B cell (primary cell): ENCODE measurements at regions not wholly inside any gene's neighbourhood (a gene's known extent, or its start where the extent isn't known, plus 50 kb on each side); places are given as distances from the start of the nearest gene placed in this dataset.

ENCODE experiments used
- ATAC-seq: fragments of 200-7000 bp; cut with Tn5 transposase; one replicate; pipeline ENCODE4 v1.10.0; 2021; ENCODE audit warnings: low read depth, mild to moderate bottlenecking, moderate number of reproducible peaks, moderate library complexity
- CTCF ChIA-PET: fragments of 350-600 bp; sonication (Branson Sonifier 250); formaldehyde crosslinking; loops from one replicate; lab custom pipeline; 2021; ENCODE audit warnings: antibody characterized with exemption, inconsistent platforms; lab: Charles Lee
- POLR2A ChIA-PET: fragments of 350-600 bp; sonication (Branson Sonifier 250); formaldehyde crosslinking; loops from one replicate; lab custom pipeline; 2021; ENCODE audit warnings: antibody characterized with exemption; lab: Charles Lee
- DNase-seq: peaks from one replicate; pipeline ENCODE4 v3.0.0; 2013
- H2AFZ ChIP-seq: 2 replicates; pipeline ENCODE4 v1.6.1; 2012; ENCODE audit warnings: mild to moderate bottlenecking, low read depth, low read length; ENCODE audit not compliant: insufficient read depth, poor library complexity, severe bottlenecking
- H3K27ac ChIP-seq, 2 donors: 1 replicate in 1 of 2; 2 replicates in 1 of 2; pipeline ENCODE4 v1.5.1; 2012 to 2013; ENCODE audit warnings: low read length in 2 of 2, mild to moderate bottlenecking in 2 of 2, moderate library complexity in 1 of 2
- H3K27me3 ChIP-seq, 4 experiments: fragments of 200-600 bp in 1 of 4; sonication (generic) in 1 of 4; replicated peaks in 1 of 4; 1 replicate in 2 of 4; 2 replicates in 2 of 4; pipeline versions ENCODE4 v1.6.1 to v1.7.0; 2013 to 2016; ENCODE audit warnings: low read length in 3 of 4, mild to moderate bottlenecking in 2 of 4, mixed read lengths in 1 of 4, moderate library complexity in 1 of 4; ENCODE audit not compliant: insufficient read depth in 4 of 4, control insufficient read depth in 3 of 4; ENCODE audit errors: control extremely low read depth in 1 of 4
- H3K36me3 ChIP-seq, 2 experiments: replicated peaks in 1 of 2; 1 replicate in 1 of 2; 2 replicates in 1 of 2; pipeline versions ENCODE4 v1.6.1 to v1.7.1; 2013; ENCODE audit warnings: low read length in 1 of 2; ENCODE audit not compliant: insufficient read depth in 2 of 2, control insufficient read depth in 1 of 2; ENCODE audit errors: control extremely low read depth in 1 of 2, extremely low read depth in 1 of 2
- H3K4me1 ChIP-seq, 2 donors: fragments of 200-600 bp in 1 of 2; sonication (generic) in 1 of 2; 1 replicate in 1 of 2; 2 replicates in 1 of 2; pipeline versions ENCODE4 v1.5.1 to v1.6.1; 2013 to 2017; ENCODE audit warnings: low read length in 2 of 2; ENCODE audit not compliant: control insufficient read depth in 2 of 2, insufficient read depth in 2 of 2
- H3K4me2 ChIP-seq: replicated peaks from 2 replicates; pipeline ENCODE3; 2012; ENCODE audit warnings: mild to moderate bottlenecking, low read depth, low read length; ENCODE audit not compliant: poor library complexity, severe bottlenecking
- H3K4me3 ChIP-seq, 5 experiments: fragments of 200-600 bp in 1 of 5; sonication (generic) in 1 of 5; 1 replicate in 3 of 5; 2 replicates in 2 of 5; pipeline versions ENCODE4 v1.5.1 to v1.7.0; 2011 to 2016; ENCODE audit warnings: low read length in 4 of 5, mild to moderate bottlenecking in 4 of 5, low read depth in 2 of 5, control low read depth in 1 of 5, moderate library complexity in 1 of 5; ENCODE audit not compliant: insufficient read depth in 1 of 5; ENCODE audit errors: control extremely low read depth in 1 of 5, extremely low read depth in 1 of 5
- H3K79me2 ChIP-seq: fragments of 200-600 bp; sonication (generic); one replicate; pipeline ENCODE4 v1.6.0; 2016; ENCODE audit warnings: low read length; ENCODE audit not compliant: control insufficient read depth, insufficient read depth
- H3K9ac ChIP-seq: fragments of 200-600 bp; sonication (generic); 2 replicates; pipeline ENCODE4 v1.6.1; 2017; ENCODE audit warnings: mild to moderate bottlenecking, low read length, moderate library complexity
- H3K9me3 ChIP-seq, 3 donors: one replicate each; pipeline versions ENCODE4 v1.6.1 to v1.7.1; 2013; ENCODE audit warnings: low read length in 2 of 3; ENCODE audit not compliant: control insufficient read depth in 2 of 3, insufficient read depth in 1 of 3; ENCODE audit errors: control extremely low read depth in 1 of 3
- H4K20me1 ChIP-seq: 2 replicates; pipeline ENCODE4 v1.6.0; 2012; ENCODE audit warnings: mild to moderate bottlenecking, low read length; ENCODE audit not compliant: insufficient read depth, control insufficient read depth, poor library complexity, severe bottlenecking
- H3K27ac Mint-ChIP-seq: one replicate; pipeline ENCODE4 v1.8.0; 2021; ENCODE audit warnings: mixed read lengths
- H3K27me3 Mint-ChIP-seq: one replicate; pipeline ENCODE4 v1.8.0; 2021; ENCODE audit warnings: mixed read lengths
- H3K4me1 Mint-ChIP-seq: one replicate; pipeline ENCODE4 v1.8.0; 2021; ENCODE audit warnings: mixed read lengths
- H3K4me3 Mint-ChIP-seq: one replicate; pipeline ENCODE4 v1.8.0; 2021; ENCODE audit warnings: mixed read lengths
- H3K9me3 Mint-ChIP-seq: one replicate; pipeline ENCODE4 v1.8.0; 2022; ENCODE audit warnings: mixed read lengths; ENCODE audit not compliant: insufficient read depth
- EZH2 ChIP-seq: IDR thresholded peaks from 2 replicates; pipeline ENCODE4 v1.6.1; 2012; ENCODE audit warnings: borderline replicate concordance, low read depth, mild to moderate bottlenecking, moderate library complexity, low read length; ENCODE audit not compliant: insufficient read depth, poor library complexity, severe bottlenecking
- WGBS: methylation state at CpG from one replicate; pipeline ENCODE4 v1.1.5; 2013; ENCODE audit warnings: missing lambda C conversion rate; ENCODE audit not compliant: insufficient coverage; 5-methylcytosine and 5-hydroxymethylcytosine counted together
- intact Hi-C: fragments of 100-400 bp; cut with micrococcal nuclease; formaldehyde crosslinking; loops from one replicate; pipeline ENCODE4 v1.10.0; 2022
- TF ChIP-seq, protein P1 (sequence below): fragments of 200-600 bp; IDR thresholded peaks from one replicate; pipeline ENCODE4 v1.8.0; 2022; ENCODE audit warnings: antibody characterized with exemption, mild to moderate bottlenecking

DNA sequence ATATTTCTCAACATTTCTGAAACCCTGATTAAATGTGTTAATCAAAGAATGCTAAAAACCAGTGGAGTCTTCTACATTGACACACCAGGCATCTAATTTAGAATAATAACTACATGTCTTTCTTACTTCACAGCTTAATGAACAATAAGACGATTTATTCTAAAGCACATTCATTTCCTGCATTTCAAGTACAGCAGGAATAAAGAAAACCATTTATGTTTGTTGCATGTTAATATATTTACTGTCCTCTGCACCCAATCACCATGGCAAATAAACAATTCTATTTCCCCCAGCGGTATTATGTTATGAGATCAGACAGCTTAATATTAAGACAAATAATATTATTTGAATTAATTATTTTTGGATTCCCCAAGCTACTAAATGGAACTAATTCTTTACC is 1336.3 kb upstream of the CADM2 start:
- Mint-ChIP-seq H3K27me3 (no peaks in the 10 kb centered on the region), H3K9me3 (peaks cover 3% of the 10 kb centered on the region), H3K4me1 (no peaks in the 10 kb centered on the region), H3K27ac (no peak overlapping the region), H3K4me3 (no peak overlapping the region)
- Histone ChIP-seq H3K36me3 (no peaks in the 10 kb centered on the region), H3K9me3 (no peaks in the 10 kb centered on the region), H4K20me1 (no peaks in the 10 kb centered on the region), H2AFZ (no peak overlapping the region), H3K4me3 (no peak overlapping the region), H3K27me3 (no peaks in the 10 kb centered on the region), H3K4me1 (no peaks in the 10 kb centered on the region), H3K27ac (no peak overlapping the region), H3K79me2 (no peaks in the 10 kb centered on the region), H3K9ac (no peak overlapping the region), H3K4me2 (no peak overlapping the region)
- no peak for ATAC-seq
- no peak for TF ChIP-seq EZH2
- TF ChIP-seq, protein P1, sequence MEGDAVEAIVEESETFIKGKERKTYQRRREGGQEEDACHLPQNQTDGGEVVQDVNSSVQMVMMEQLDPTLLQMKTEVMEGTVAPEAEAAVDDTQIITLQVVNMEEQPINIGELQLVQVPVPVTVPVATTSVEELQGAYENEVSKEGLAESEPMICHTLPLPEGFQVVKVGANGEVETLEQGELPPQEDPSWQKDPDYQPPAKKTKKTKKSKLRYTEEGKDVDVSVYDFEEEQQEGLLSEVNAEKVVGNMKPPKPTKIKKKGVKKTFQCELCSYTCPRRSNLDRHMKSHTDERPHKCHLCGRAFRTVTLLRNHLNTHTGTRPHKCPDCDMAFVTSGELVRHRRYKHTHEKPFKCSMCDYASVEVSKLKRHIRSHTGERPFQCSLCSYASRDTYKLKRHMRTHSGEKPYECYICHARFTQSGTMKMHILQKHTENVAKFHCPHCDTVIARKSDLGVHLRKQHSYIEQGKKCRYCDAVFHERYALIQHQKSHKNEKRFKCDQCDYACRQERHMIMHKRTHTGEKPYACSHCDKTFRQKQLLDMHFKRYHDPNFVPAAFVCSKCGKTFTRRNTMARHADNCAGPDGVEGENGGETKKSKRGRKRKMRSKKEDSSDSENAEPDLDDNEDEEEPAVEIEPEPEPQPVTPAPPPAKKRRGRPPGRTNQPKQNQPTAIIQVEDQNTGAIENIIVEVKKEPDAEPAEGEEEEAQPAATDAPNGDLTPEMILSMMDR: no peak
- CTCF ChIA-PET: no interaction called here
- WGBS: no CpG with 5 or more reads among the region's 2 CpGs
- intact Hi-C loops: no loop called here
- no peak for DNase-seq
- POLR2A ChIA-PET: no interaction called here

- ATAC-seq: no peak
- POLR2A ChIA-PET: no interaction called here
- no CpG with 5 or more reads among the region's 1 CpG for WGBS
These were observed 1333.5 kb upstream of the CADM2 start for GRCh38 chr3:83625261-83625660.

More at GRCh38 chr3:83625261-83625660, 1333.5 kb upstream of the CADM2 start:
- no peak for TF ChIP-seq EZH2
- TF ChIP-seq, protein P1: no peak
- H3K9ac ChIP-seq: no peak overlapping the region
- intact Hi-C loops: no loop called here
- CTCF ChIA-PET: no interaction called here
- no peaks in the 10 kb centered on the region for H4K20me1 ChIP-seq
- no peaks in the 10 kb centered on the region for H3K4me1 ChIP-seq
- no peaks in the 10 kb centered on the region for H3K36me3 ChIP-seq
- no peaks in the 10 kb centered on the region for H3K79me2 ChIP-seq
- H3K9me3 ChIP-seq: no peaks in the 10 kb centered on the region
- H3K27me3 ChIP-seq: no peaks in the 10 kb centered on the region
- no peak overlapping the region for H3K4me2 ChIP-seq
- no peak overlapping the region for H3K27ac Mint-ChIP-seq
- no peaks in the 10 kb centered on the region for H3K27me3 Mint-ChIP-seq
- no peak for DNase-seq
- H2AFZ ChIP-seq: no peak overlapping the region
- H3K4me3 ChIP-seq: no peak overlapping the region
- no peaks in the 10 kb centered on the region for H3K9me3 Mint-ChIP-seq
- H3K4me3 Mint-ChIP-seq: no peak overlapping the region
- no peak overlapping the region for H3K27ac ChIP-seq
- no peaks in the 10 kb centered on the region for H3K4me1 Mint-ChIP-seq
